Endodermal cell (in vitro differentiated cells): ENCODE measurements at regions not wholly inside any gene's neighbourhood (a gene's known extent, or its start where the extent isn't known, plus 50 kb on each side); places are given as distances from the start of the nearest gene placed in this dataset.

Source experiments
- DNase-seq: peaks from one replicate; pipeline ENCODE4 v3.0.0-alpha.2; 2017
- H3K27ac ChIP-seq: 2 replicates; pipeline ENCODE4 v1.5.1; 2013; ENCODE audit warnings: mild to moderate bottlenecking, low read depth, low read length, moderate library complexity
- H3K27me3 ChIP-seq: 2 replicates; pipeline ENCODE4 v1.6.1; 2013; ENCODE audit warnings: mild to moderate bottlenecking, low read length, moderate library complexity; ENCODE audit not compliant: insufficient read depth, control insufficient read depth, poor library complexity, severe bottlenecking
- H3K36me3 ChIP-seq: 2 replicates; pipeline ENCODE4 v1.7.0; 2013; ENCODE audit warnings: mild to moderate bottlenecking, low read length, moderate library complexity; ENCODE audit not compliant: control insufficient read depth, insufficient read depth
- H3K4me1 ChIP-seq: one replicate; pipeline ENCODE4 v1.7.0; 2013; ENCODE audit warnings: low read length; ENCODE audit not compliant: control insufficient read depth, insufficient read depth
- H3K4me3 ChIP-seq: 2 replicates; pipeline ENCODE4 v1.5.1; 2013; ENCODE audit warnings: mild to moderate bottlenecking, low read length, moderate library complexity
- H3K9ac ChIP-seq: 2 replicates; pipeline ENCODE4 v1.6.1; 2013; ENCODE audit warnings: mild to moderate bottlenecking, low read length, moderate library complexity; ENCODE audit not compliant: poor library complexity, severe bottlenecking; ENCODE audit errors: extremely low read depth
- H3K9me3 ChIP-seq: 2 replicates; pipeline ENCODE4 v1.6.1; 2013; ENCODE audit warnings: mild to moderate bottlenecking, low read length, moderate library complexity; ENCODE audit not compliant: control insufficient read depth
- H3K27ac Mint-ChIP-seq: 2 replicates; pipeline ENCODE4 v1.8.0; 2020; ENCODE audit warnings: mixed read lengths
- H3K27me3 Mint-ChIP-seq: 2 replicates; pipeline ENCODE4 v1.8.0; 2021; ENCODE audit warnings: mild to moderate bottlenecking, mixed read lengths; ENCODE audit not compliant: insufficient read depth
- H3K36me3 Mint-ChIP-seq: 2 replicates; pipeline ENCODE4 v1.8.0; 2020; ENCODE audit warnings: low read depth, mixed read lengths
- H3K4me1 Mint-ChIP-seq: 2 replicates; pipeline ENCODE4 v1.8.0; 2020; ENCODE audit warnings: mixed read lengths
- H3K4me3 Mint-ChIP-seq: 2 replicates; pipeline ENCODE4 v1.8.0; 2020; ENCODE audit warnings: mild to moderate bottlenecking, moderate library complexity, mixed read lengths
- H3K9me3 Mint-ChIP-seq: 2 replicates; pipeline ENCODE4 v1.8.0; 2020; ENCODE audit warnings: mild to moderate bottlenecking, mixed read lengths
- WGBS, 2 experiments: methylation state at CpG; one replicate each; pipeline versions ENCODE4 v1.1.5 to v1.1.7; 2013; ENCODE audit warnings: missing lambda C conversion rate in 2 of 2, mixed read lengths in 1 of 2; ENCODE audit not compliant: insufficient coverage in 1 of 2, insufficient read length in 1 of 2; 5-methylcytosine and 5-hydroxymethylcytosine counted together
- TF ChIP-seq, protein P1 (sequence below): fragments of 200-600 bp; sonication (generic); conservative IDR thresholded peaks from 2 replicates; pipeline ENCODE4 v1.5.0; 2021; ENCODE audit warnings: antibody characterized with exemption, mild to moderate bottlenecking

DNA sequence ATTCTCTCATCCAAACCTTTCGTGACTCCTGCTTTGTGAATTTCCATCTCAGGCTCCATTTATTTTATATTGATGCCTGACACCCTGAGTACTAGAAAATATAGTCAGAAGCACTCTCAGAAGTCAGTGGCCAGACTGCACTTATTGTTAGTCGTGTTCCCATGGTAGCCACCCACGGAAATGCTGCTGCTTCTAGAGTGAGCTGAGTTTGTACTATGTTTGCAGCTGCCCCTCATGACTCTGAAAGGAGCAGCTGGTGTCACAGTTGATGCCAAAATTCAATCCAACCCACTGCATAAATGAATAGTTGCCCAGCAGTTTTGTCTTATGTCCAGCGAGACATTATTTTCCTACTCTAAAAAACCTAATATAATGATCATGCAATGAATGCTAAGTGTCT lies 265.2 kb upstream of the SPHKAP start:
- no peaks in the 10 kb centered on the region for H3K36me3 ChIP-seq
- no peak overlapping the region for H3K4me3 ChIP-seq
- H3K9ac ChIP-seq: no peak overlapping the region
- DNase-seq: no peak
- peak overlapping the region; percentile 80 for H3K27ac ChIP-seq
- Mint-ChIP-seq H3K9me3 (no peaks in the 10 kb centered on the region), H3K27me3 (no peaks in the 10 kb centered on the region), H3K27ac (no peak overlapping the region), H3K4me3 (no peak overlapping the region), H3K4me1 (no peaks in the 10 kb centered on the region), H3K36me3 (no peaks in the 10 kb centered on the region)
- H3K27me3 ChIP-seq: no peaks in the 10 kb centered on the region
- no peaks in the 10 kb centered on the region for H3K4me1 ChIP-seq
- TF ChIP-seq, protein P1, sequence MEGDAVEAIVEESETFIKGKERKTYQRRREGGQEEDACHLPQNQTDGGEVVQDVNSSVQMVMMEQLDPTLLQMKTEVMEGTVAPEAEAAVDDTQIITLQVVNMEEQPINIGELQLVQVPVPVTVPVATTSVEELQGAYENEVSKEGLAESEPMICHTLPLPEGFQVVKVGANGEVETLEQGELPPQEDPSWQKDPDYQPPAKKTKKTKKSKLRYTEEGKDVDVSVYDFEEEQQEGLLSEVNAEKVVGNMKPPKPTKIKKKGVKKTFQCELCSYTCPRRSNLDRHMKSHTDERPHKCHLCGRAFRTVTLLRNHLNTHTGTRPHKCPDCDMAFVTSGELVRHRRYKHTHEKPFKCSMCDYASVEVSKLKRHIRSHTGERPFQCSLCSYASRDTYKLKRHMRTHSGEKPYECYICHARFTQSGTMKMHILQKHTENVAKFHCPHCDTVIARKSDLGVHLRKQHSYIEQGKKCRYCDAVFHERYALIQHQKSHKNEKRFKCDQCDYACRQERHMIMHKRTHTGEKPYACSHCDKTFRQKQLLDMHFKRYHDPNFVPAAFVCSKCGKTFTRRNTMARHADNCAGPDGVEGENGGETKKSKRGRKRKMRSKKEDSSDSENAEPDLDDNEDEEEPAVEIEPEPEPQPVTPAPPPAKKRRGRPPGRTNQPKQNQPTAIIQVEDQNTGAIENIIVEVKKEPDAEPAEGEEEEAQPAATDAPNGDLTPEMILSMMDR: no peak
- 72 to 79% methylated on average over 4 of the region's 4 CpGs for WGBS, 2 experiments
- no peaks in the 10 kb centered on the region for H3K9me3 ChIP-seq

DNA sequence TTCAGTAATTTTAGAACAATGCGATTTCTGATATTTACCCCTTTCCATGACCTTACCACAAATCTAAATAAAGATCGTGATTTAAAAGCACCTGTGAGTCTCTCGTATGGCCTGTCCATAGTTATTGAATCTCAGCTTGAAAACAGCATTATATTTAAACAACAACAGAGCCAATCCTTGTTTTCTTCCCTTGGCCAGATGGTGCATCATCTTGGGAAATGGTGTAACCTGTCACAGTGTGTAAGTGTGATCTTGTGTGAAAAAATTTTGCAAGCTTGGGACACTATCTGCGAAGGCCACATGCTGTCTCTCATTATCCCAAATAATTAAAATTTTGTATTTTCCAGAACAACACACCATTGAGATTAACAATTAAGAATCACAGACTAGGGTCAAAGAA lies 262.7 kb upstream of the SPHKAP start:
- Histone ChIP-seq H3K27me3 (no peaks in the 10 kb centered on the region), H3K27ac (no peak overlapping the region), H3K4me1 (no peaks in the 10 kb centered on the region), H3K9me3 (no peaks in the 10 kb centered on the region), H3K4me3 (no peak overlapping the region), H3K9ac (no peak overlapping the region), H3K36me3 (no peaks in the 10 kb centered on the region)
- 95 to 100% methylated on average over 2 to 4 of the region's 4 CpGs for WGBS, 2 experiments
- H3K4me3 Mint-ChIP-seq: no peak overlapping the region
- no peaks in the 10 kb centered on the region for H3K27me3 Mint-ChIP-seq
- H3K27ac Mint-ChIP-seq: no peak overlapping the region
- DNase-seq: no peak
- H3K9me3 Mint-ChIP-seq: no peaks in the 10 kb centered on the region
- no peaks in the 10 kb centered on the region for H3K4me1 Mint-ChIP-seq
- TF ChIP-seq, protein P1: no peak
- H3K36me3 Mint-ChIP-seq: no peaks in the 10 kb centered on the region

- no peak overlapping the region for H3K27ac Mint-ChIP-seq
- H3K9me3 ChIP-seq: no peaks in the 10 kb centered on the region
- TF ChIP-seq, protein P1: no peak
- H3K9ac ChIP-seq: no peak overlapping the region
- H3K4me3 ChIP-seq: no peak overlapping the region
- no peaks in the 10 kb centered on the region for H3K4me1 Mint-ChIP-seq
- no peak overlapping the region for H3K4me3 Mint-ChIP-seq
- no peaks in the 10 kb centered on the region for H3K27me3 Mint-ChIP-seq
- DNase-seq: no peak
- no peaks in the 10 kb centered on the region for H3K27me3 ChIP-seq
- no peaks in the 10 kb centered on the region for H3K36me3 Mint-ChIP-seq
- H3K27ac ChIP-seq: no peak overlapping the region
- no peaks in the 10 kb centered on the region for H3K36me3 ChIP-seq
- no peaks in the 10 kb centered on the region for H3K4me1 ChIP-seq
- no peaks in the 10 kb centered on the region for H3K9me3 Mint-ChIP-seq
These were observed 252.2 kb upstream of the SPHKAP start for GRCh38 chr2:228433721-228434120.
